ENCODE measurements at regions not wholly inside any gene's neighbourhood (a gene's known extent, or its start where the extent isn't known, plus 50 kb on each side); places are given as distances from the start of the nearest gene placed in this dataset.

DNA sequence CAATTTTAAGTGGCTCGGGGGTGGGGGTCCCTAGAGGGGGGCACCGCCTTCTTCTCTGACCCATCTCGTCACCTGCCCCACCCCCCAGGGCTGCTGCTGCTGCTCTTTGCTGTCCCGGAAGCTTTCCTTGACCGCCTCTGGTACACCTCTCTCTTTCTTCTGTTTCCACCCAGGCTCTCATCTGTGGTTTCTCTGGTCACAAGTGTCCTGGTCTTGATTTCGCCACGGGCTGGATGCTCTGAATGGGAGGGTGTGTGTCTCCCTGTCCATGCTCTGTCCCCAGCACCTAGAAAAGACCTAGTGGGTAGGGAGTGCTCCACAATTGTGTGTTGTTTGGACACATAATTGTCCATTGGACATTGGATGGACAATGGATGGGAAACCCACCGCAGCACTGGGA is 134.7 kb upstream of the CIBAR2 start:
- ATAC-seq (no peak), FAIRE-seq (no peak), DNase-seq (ENCODE audit: low spot score) (no peak)
- BruUV-seq (replicated peaks): no TSS peak
- WGBS (ENCODE audit: low lambda C conversion rate): 47% methylated on average over 6 of the region's 8 CpGs
- Histone ChIP-seq H4K20me1 (ENCODE audit: insufficient read depth, low read length) (peaks cover 2% of the 10 kb centered on the region; the same call in 1 of the 2 replicates), H3K4me2 (ENCODE audit: low read depth, low read length) (no peak overlapping the region), H3K79me2 (ENCODE audit: insufficient read depth, low read length) (no peaks in the 10 kb centered on the region), H3K9me3 (ENCODE audit: low read length) (no peaks in the 10 kb centered on the region), H3K27ac (ENCODE audit: extremely low read length, insufficient read depth, low read length) (no peak overlapping the region), H3K27me3 (ENCODE audit: control insufficient read depth in 1 of 2, insufficient read depth in 2 of 2, low read length in 2 of 2) (no peaks in the 10 kb centered on the region; a peak in 1 of 5 replicates), H3K36me3 (replicated peaks in 1 of 2; ENCODE audit: control insufficient read depth in 1 of 2, insufficient read depth in 2 of 2, low read length in 2 of 2) (no peaks in the 10 kb centered on the region), H2AFZ (ENCODE audit: low read length) (no peak overlapping the region), H3K4me1 (ENCODE audit: insufficient read depth, low read length) (no peaks in the 10 kb centered on the region; the same call in 1 of the 2 replicates), H3K4me3 (replicated peaks in 1 of 3; ENCODE audit: insufficient read depth in 1 of 3, low read depth in 2 of 3, low read length in 3 of 3) (no peak overlapping the region), H3K9ac (ENCODE audit: insufficient read depth, low read depth, low read length) (no peak overlapping the region)
- in situ Hi-C loops (cut with HindIII; ENCODE audit: extremely low pct_ligation_motif_present, low pct_unique_long_range_greater_than_20kb): no loop called here
- ChIA-PET POLR2A (no interaction called here), CTCF (ENCODE audit: low intra/inter-chr PET ratio, low total read pairs) (no interaction called here)
- intact Hi-C loops (cut with micrococcal nuclease; ENCODE audit: unreplicated experiment): no loop called here
- TF ChIP-seq NONO (IDR thresholded peaks at IDR 0.05): no peak
- TF ChIP-seq NONO (CRISPR knock-in tag; conservative IDR thresholded peaks at IDR 0.05): no peak

DNA sequence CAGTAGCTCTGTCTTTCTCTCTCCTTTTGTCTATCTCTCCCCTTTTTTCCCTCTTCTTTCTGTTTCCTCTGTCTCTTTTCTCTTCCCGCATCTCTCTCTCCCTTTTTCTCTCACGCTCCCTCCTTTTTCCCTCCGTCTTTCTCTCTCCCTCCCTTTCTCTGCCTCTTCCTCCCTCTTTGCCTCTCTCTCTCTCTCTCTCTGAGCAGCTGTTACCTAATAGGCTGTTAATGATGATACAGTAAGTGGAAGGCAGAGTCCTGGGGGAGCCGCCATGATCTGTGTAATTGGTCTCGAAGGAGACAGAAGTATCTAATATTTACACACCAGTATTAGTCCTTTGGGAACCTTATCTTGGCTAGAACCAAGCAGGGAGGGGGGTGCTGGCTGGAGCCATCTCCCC is 136.1 kb upstream of the CIBAR2 start:
- POLR2A ChIA-PET: no interaction called here
- BruUV-seq (replicated peaks): no TSS peak

More for the DNA sequence above, 136.1 kb upstream of the CIBAR2 start:
- Histone ChIP-seq H2AFZ (ENCODE audit: low read length) (no peak overlapping the region), H3K27ac (ENCODE audit: extremely low read length, insufficient read depth, low read length) (no peak overlapping the region), H3K4me3 (replicated peaks in 1 of 3; ENCODE audit: insufficient read depth in 1 of 3, low read depth in 2 of 3, low read length in 3 of 3) (no peak overlapping the region), H3K27me3 (ENCODE audit: control insufficient read depth in 1 of 2, insufficient read depth in 2 of 2, low read length in 2 of 2) (no peaks in the 10 kb centered on the region; a peak in 1 of 5 replicates), H3K36me3 (replicated peaks in 1 of 2; ENCODE audit: control insufficient read depth in 1 of 2, insufficient read depth in 2 of 2, low read length in 2 of 2) (no peaks in the 10 kb centered on the region), H4K20me1 (ENCODE audit: insufficient read depth, low read length) (peaks cover 4% of the 10 kb centered on the region; the same call in 1 of the 2 replicates), H3K9ac (ENCODE audit: insufficient read depth, low read depth, low read length) (no peak overlapping the region), H3K9me3 (ENCODE audit: low read length) (no peaks in the 10 kb centered on the region), H3K4me2 (ENCODE audit: low read depth, low read length) (no peak overlapping the region), H3K79me2 (ENCODE audit: insufficient read depth, low read length) (no peaks in the 10 kb centered on the region), H3K4me1 (ENCODE audit: insufficient read depth, low read length) (peaks cover 2% of the 10 kb centered on the region)
- 60% methylated on average over 5 of the region's 5 CpGs for WGBS (ENCODE audit: low lambda C conversion rate)
- CTCF ChIA-PET (ENCODE audit: low intra/inter-chr PET ratio, low total read pairs): no interaction called here
- ATAC-seq (no peak), FAIRE-seq (no peak), DNase-seq (ENCODE audit: low spot score) (no peak)
- in situ Hi-C loops (cut with HindIII; ENCODE audit: extremely low pct_ligation_motif_present, low pct_unique_long_range_greater_than_20kb) (no loop called here), intact Hi-C loops (cut with micrococcal nuclease; ENCODE audit: unreplicated experiment) (no loop called here)
- no peak for TF ChIP-seq ZNF644 (CRISPR knock-in tag; IDR thresholded peaks at IDR 0.05; ENCODE audit: low read depth)
- no peak for TF ChIP-seq ZNF557 (CRISPR knock-in tag; IDR thresholded peaks at IDR 0.05)
- TF ChIP-seq ZNF580 (CRISPR knock-in tag; IDR thresholded peaks at IDR 0.05; ENCODE audit: borderline replicate concordance, low read depth): no peak
- TF ChIP-seq FIP1L1 (IDR thresholded peaks at IDR 0.05; ENCODE audit: borderline replicate concordance, insufficient read depth, low read depth, low read length): no peak
- no peak for TF ChIP-seq ZNF816 (CRISPR knock-in tag; IDR thresholded peaks at IDR 0.05; ENCODE audit: borderline replicate concordance)
- TF ChIP-seq ZNF30 (CRISPR knock-in tag; IDR thresholded peaks at IDR 0.05): no peak
- no peak for TF ChIP-seq ZFP62 (CRISPR knock-in tag; IDR thresholded peaks at IDR 0.05)
- TF ChIP-seq KDM2A (CRISPR knock-in tag; IDR thresholded peaks at IDR 0.05; ENCODE audit: borderline replicate concordance, low read depth): no peak
- TF ChIP-seq ETV6 (CRISPR knock-in tag; conservative IDR thresholded peaks at IDR 0.05): no peak
- TF ChIP-seq ZMAT3 (CRISPR knock-in tag; conservative IDR thresholded peaks at IDR 0.05): no peak
- TF ChIP-seq, protein P1, sequence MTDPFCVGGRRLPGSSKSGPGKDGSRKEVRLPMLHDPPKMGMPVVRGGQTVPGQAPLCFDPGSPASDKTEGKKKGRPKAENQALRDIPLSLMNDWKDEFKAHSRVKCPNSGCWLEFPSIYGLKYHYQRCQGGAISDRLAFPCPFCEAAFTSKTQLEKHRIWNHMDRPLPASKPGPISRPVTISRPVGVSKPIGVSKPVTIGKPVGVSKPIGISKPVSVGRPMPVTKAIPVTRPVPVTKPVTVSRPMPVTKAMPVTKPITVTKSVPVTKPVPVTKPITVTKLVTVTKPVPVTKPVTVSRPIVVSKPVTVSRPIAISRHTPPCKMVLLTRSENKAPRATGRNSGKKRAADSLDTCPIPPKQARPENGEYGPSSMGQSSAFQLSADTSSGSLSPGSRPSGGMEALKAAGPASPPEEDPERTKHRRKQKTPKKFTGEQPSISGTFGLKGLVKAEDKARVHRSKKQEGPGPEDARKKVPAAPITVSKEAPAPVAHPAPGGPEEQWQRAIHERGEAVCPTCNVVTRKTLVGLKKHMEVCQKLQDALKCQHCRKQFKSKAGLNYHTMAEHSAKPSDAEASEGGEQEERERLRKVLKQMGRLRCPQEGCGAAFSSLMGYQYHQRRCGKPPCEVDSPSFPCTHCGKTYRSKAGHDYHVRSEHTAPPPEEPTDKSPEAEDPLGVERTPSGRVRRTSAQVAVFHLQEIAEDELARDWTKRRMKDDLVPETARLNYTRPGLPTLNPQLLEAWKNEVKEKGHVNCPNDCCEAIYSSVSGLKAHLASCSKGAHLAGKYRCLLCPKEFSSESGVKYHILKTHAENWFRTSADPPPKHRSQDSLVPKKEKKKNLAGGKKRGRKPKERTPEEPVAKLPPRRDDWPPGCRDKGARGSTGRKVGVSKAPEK (CRISPR knock-in tag; IDR thresholded peaks at IDR 0.05; ENCODE audit: borderline replicate concordance): no peak
- no peak for TF ChIP-seq NR3C1 (CRISPR knock-in tag; IDR thresholded peaks at IDR 0.05)
- TF ChIP-seq NFIB (CRISPR knock-in tag; IDR thresholded peaks at IDR 0.05; ENCODE audit: borderline replicate concordance): no peak
- TF ChIP-seq CENPBD1 (CRISPR knock-in tag; IDR thresholded peaks at IDR 0.05; ENCODE audit: borderline replicate concordance, low read depth): no peak
